A549 (cell line): ENCODE measurements at regions not wholly inside any gene's neighbourhood (a gene's known extent, or its start where the extent isn't known, plus 50 kb on each side); places are given as distances from the start of the nearest gene placed in this dataset.

Source experiments
- BHLHE40 ChIP-seq: IDR thresholded peaks from 2 replicates; pipeline ENCODE4 v1.6.1; 2012; ENCODE audit warnings: low read depth, low read length, inconsistent platforms
- CHD4 ChIP-seq: fragments of 200-600 bp; sonication (generic); IDR thresholded peaks from 2 replicates; pipeline ENCODE4 v1.6.1; 2016; ENCODE audit warnings: antibody characterized with exemption, mild to moderate bottlenecking, borderline replicate concordance
- CTCF ChIP-seq: fragments of >200 bp; sonication (Bioruptor Twin); formaldehyde crosslinking; IDR thresholded peaks from 3 replicates; pipeline ENCODE4 v1.5.1; 2016
- EP300 ChIP-seq, 2 experiments: fragments of >200 bp; sonication (Bioruptor Twin); formaldehyde crosslinking; IDR thresholded peaks; 2 replicates in 1 of 2; 3 replicates in 1 of 2; pipeline ENCODE4 v1.6.1; 2016 to 2017
- ESRRA ChIP-seq: fragments of 150-350 bp; IDR thresholded peaks from 2 replicates; pipeline ENCODE4 v1.6.1; 2014; ENCODE audit warnings: mild to moderate bottlenecking, low read length, borderline replicate concordance
- FOSL2 ChIP-seq, 2 experiments: fragments of 450-650 bp in 1 of 2; fragments of >200 bp in 1 of 2; sonication (Bioruptor Twin) in 1 of 2; formaldehyde crosslinking; IDR thresholded peaks; 2 replicates each; pipeline versions ENCODE4 v1.5.0 to v1.6.1; 2016 to 2020; ENCODE audit warnings: mild to moderate bottlenecking in 1 of 2, moderate library complexity in 1 of 2
- KDM5A ChIP-seq: fragments of 200-600 bp; sonication (generic); IDR thresholded peaks from 2 replicates; pipeline ENCODE4 v1.6.1; 2016; ENCODE audit warnings: antibody characterized with exemption, mild to moderate bottlenecking
- PHF8 ChIP-seq: fragments of 200-600 bp; sonication (generic); IDR thresholded peaks from 2 replicates; pipeline ENCODE4 v1.6.1; 2016; ENCODE audit warnings: low read depth, mild to moderate bottlenecking, antibody characterized with exemption, moderate library complexity, borderline replicate concordance
- POLR2A ChIP-seq: IDR thresholded peaks from 2 replicates; pipeline ENCODE4 v1.6.1; 2012; ENCODE audit warnings: mild to moderate bottlenecking, low read length
- RAD21 ChIP-seq, 2 experiments: fragments of >200 bp in 1 of 2; sonication (Bioruptor Twin) in 1 of 2; formaldehyde crosslinking in 1 of 2; IDR thresholded peaks in 1 of 2; conservative IDR thresholded peaks in 1 of 2; 2 replicates in 1 of 2; 3 replicates in 1 of 2; pipeline ENCODE4 v1.6.1; 2012 to 2018; ENCODE audit warnings: inconsistent platforms in 1 of 2
- RNF2 ChIP-seq: fragments of 200-600 bp; sonication (generic); IDR thresholded peaks from 2 replicates; pipeline ENCODE4 v1.6.1; 2016; ENCODE audit warnings: low read depth, mild to moderate bottlenecking, antibody characterized with exemption, moderate library complexity, borderline replicate concordance
- ZFP36 ChIP-seq: fragments of 450-650 bp; IDR thresholded peaks from 2 replicates; pipeline ENCODE4 v1.6.1; 2014; ENCODE audit warnings: borderline replicate concordance; ENCODE audit not compliant: partially characterized antibody

GRCh38 chr1:215375381-215375780, 191.7 kb upstream of the KCTD3 start:
- no peak for TF ChIP-seq CTCF
- TF ChIP-seq POLR2A, result no peak
- no peak for TF ChIP-seq FOSL2 (IDR thresholded peaks at IDR 0.05)
- TF ChIP-seq FOSL2 (CRISPR knock-in tag; IDR thresholded peaks at IDR 0.05), result no peak
- TF ChIP-seq RNF2, result no peak
- TF ChIP-seq RAD21 (conservative IDR thresholded peaks at IDR 0.05 in 1 of 2, IDR thresholded peaks at IDR 0.05 in 1 of 2), result no peak
- no peak for TF ChIP-seq BHLHE40
- TF ChIP-seq KDM5A, result no peak
- TF ChIP-seq ESRRA, result no peak
- no peak for TF ChIP-seq ZFP36
- TF ChIP-seq EP300 (IDR thresholded peaks at IDR 0.05), result no peak
- TF ChIP-seq PHF8, result no peak
- TF ChIP-seq CHD4, result no peak
